NB4 (cell line): ENCODE measurements at regions not wholly inside any gene's neighbourhood (a gene's known extent, or its start where the extent isn't known, plus 50 kb on each side); places are given as distances from the start of the nearest gene placed in this dataset.

Source experiments
- DNase-seq: peaks from one replicate; pipeline ENCODE4 v3.0.0; 2010; ENCODE audit warnings: low read depth
- H3K4me3 ChIP-seq: one replicate; pipeline ENCODE4 v1.5.1; 2011; ENCODE audit warnings: mild to moderate bottlenecking, low read depth, low read length, moderate library complexity
- MYC ChIP-seq: IDR thresholded peaks from 2 replicates; pipeline ENCODE4 v1.6.1; 2011; ENCODE audit warnings: low read depth, low read length
- POLR2A ChIP-seq: IDR thresholded peaks from 2 replicates; pipeline ENCODE4 v1.6.1; 2011; ENCODE audit warnings: mild to moderate bottlenecking; ENCODE audit not compliant: insufficient read length; ENCODE audit errors: extremely low read depth
- TF ChIP-seq, protein P1 (sequence below): IDR thresholded peaks from 2 replicates; pipeline ENCODE4 v1.6.1; 2011; ENCODE audit warnings: low read depth, low read length
- TF ChIP-seq, protein P2 (sequence below): IDR thresholded peaks from one replicate; pipeline ENCODE4 v1.5.1; 2012; ENCODE audit warnings: low read depth, low read length

- TF ChIP-seq MYC, result no peak
- TF ChIP-seq, protein P1, sequence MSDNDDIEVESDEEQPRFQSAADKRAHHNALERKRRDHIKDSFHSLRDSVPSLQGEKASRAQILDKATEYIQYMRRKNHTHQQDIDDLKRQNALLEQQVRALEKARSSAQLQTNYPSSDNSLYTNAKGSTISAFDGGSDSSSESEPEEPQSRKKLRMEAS, result no peak
- no peak for DNase-seq
- no peak overlapping the region for H3K4me3 ChIP-seq
Observed at GRCh38 chr4:63937961-63938360, 471.3 kb downstream of the TECRL start.

DNA sequence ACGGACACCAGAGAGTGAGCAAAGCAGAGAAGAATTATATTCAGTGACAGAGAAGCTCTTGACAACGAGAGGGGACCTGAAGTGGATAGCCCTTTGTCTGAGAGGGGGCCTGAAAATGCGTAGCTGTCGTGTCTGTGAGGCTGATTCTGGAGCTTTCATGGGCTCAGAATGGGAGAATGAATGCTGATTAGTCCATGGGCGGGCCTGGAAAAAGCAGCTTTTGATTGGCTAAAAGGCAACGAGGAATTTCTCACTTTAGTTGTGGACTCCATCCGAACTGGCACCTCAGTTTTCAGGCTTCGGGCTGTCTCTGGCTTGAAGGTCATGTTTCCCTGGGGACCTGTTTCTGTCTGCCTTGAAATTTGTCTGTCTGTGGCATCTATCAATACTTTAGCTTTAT is 487.1 kb downstream of the TECRL start:
- H3K4me3 ChIP-seq, result no peak overlapping the region
- no peak for DNase-seq
- TF ChIP-seq MYC, result no peak

- no peak for DNase-seq
- TF ChIP-seq, protein P2, sequence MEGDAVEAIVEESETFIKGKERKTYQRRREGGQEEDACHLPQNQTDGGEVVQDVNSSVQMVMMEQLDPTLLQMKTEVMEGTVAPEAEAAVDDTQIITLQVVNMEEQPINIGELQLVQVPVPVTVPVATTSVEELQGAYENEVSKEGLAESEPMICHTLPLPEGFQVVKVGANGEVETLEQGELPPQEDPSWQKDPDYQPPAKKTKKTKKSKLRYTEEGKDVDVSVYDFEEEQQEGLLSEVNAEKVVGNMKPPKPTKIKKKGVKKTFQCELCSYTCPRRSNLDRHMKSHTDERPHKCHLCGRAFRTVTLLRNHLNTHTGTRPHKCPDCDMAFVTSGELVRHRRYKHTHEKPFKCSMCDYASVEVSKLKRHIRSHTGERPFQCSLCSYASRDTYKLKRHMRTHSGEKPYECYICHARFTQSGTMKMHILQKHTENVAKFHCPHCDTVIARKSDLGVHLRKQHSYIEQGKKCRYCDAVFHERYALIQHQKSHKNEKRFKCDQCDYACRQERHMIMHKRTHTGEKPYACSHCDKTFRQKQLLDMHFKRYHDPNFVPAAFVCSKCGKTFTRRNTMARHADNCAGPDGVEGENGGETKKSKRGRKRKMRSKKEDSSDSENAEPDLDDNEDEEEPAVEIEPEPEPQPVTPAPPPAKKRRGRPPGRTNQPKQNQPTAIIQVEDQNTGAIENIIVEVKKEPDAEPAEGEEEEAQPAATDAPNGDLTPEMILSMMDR, result no peak
- TF ChIP-seq POLR2A (no peak), MYC (no peak)
- TF ChIP-seq, protein P1, result no peak
- no peak overlapping the region for H3K4me3 ChIP-seq
Observed at GRCh38 chr4:63921561-63921960, 487.7 kb downstream of the TECRL start.

DNA sequence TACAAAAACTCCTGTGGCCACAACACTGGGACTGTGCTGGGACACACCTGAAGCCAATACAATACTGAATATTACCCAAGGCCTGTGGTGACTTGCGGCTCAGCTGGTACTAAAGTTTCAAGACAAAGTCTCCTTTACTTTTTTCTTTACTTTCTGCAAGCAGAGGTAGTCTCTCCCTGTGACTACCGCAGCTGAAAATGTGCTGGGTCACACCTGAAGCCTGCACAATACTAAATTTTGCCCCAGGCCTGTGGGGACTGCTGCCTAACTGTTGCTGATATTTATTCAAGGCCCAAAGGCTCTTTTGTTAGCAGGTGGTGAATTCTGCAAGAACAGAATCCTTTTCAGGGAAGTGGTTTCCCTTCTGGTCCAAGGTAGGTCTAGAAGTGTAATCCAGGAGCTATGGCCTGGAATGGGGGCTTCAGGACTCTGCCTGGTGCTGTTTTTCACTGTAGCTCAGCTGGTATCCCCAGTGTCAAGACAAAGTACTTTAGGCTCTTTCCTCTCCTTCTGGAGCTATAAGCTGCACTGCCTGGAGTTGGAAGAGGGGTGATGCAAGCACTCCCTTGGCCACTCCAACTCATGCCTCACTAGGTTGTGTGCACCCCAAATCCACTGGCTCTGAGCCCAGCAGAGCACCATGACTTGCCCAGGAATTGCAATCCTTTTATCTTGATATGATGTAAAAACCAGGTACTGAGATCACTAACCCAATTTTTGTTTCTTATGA is 489.4 kb downstream of the TECRL start:
- H3K4me3 ChIP-seq, result no peak overlapping the region
- no peak for DNase-seq
- TF ChIP-seq, protein P2, result no peak
- TF ChIP-seq, protein P1, result no peak
- TF ChIP-seq MYC (no peak), POLR2A (no peak)

- no peak for DNase-seq
- H3K4me3 ChIP-seq, result no peak overlapping the region
- TF ChIP-seq POLR2A (no peak), MYC (no peak)
- TF ChIP-seq, protein P1, result no peak
- TF ChIP-seq, protein P2, result no peak
Observed at GRCh38 chr4:63906660-63907183, 502.5 kb downstream of the TECRL start.

DNA sequence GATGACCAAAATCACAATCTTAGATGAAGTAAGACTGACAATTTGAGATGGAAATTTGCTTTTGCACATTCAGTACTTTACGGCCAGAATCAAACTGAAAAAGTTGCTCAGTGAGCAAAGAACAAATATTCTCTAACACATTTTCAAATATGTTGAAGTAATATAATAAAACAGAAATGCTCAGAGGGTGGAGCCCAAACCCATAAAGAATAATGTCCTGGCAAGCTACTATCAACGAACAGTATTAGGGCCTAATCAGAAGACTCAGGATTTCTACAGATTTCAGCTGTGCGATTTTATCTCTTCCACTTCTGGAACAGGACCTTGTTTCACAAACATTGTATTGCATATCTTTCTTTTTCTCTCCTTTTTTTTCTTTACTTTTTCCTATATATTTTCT is 505.0 kb downstream of the TECRL start:
- DNase-seq, result no peak
- H3K4me3 ChIP-seq, result no peak overlapping the region
- TF ChIP-seq MYC (no peak), POLR2A (no peak)
- TF ChIP-seq, protein P1, result no peak
- TF ChIP-seq, protein P2, result no peak

DNA sequence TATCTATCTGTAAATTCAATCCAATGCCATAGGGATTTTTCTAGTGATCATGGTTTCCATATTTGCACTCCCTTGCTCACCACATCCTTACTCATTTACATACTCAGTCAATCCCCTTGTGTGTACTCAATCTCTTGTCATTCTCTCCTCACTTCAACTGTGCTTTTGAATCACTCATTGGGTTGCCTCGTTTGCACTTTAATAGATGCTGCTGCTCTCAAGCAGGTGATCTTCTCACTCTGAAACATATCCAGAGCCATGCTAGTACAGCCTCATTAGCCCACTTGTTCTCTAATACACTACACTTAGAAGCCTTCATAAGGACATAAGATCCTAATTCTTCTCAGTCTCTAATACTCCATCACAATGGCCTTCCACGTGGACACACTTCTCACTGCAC is 507.9 kb downstream of the TECRL start:
- no peak for DNase-seq
- no peak overlapping the region for H3K4me3 ChIP-seq
- TF ChIP-seq, protein P1, result no peak
- TF ChIP-seq MYC, result no peak
- no peak for TF ChIP-seq POLR2A
- TF ChIP-seq, protein P2, result no peak
